GM18498 (cell line): ENCODE measurements at regions not wholly inside any gene's neighbourhood (a gene's known extent, or its start where the extent isn't known, plus 50 kb on each side); places are given as distances from the start of the nearest gene placed in this dataset.

Experiments
- ATAC-seq: cut with Tn5 transposase; IDR thresholded peaks from one replicate; pipeline ENCODE4 v1.9.1; 2021; ENCODE audit warnings: mild to moderate bottlenecking, moderate library complexity; ENCODE audit not compliant: unreplicated experiment

GRCh38 chr16:80024443-80024842 is 423.9 kb upstream of the MAF start:
- ATAC-seq, result no peak

GRCh38 chr16:80023865-80024264 is 423.3 kb upstream of the MAF start:
- ATAC-seq, result no peak

GRCh38 chr16:80019395-80019794 is 418.9 kb upstream of the MAF start:
- no peak for ATAC-seq

GRCh38 chr16:80018466-80018865 is 417.9 kb upstream of the MAF start:
- no peak for ATAC-seq

GRCh38 chr16:80016731-80017326 is 416.3 kb upstream of the MAF start:
- no peak for ATAC-seq

- no peak for ATAC-seq
Observed at GRCh38 chr16:80015566-80015965, 415.0 kb upstream of the MAF start.

GRCh38 chr16:80014241-80014939 is 413.9 kb upstream of the MAF start:
- no peak for ATAC-seq

- no peak for ATAC-seq
Observed at GRCh38 chr16:80012586-80012985, 412.0 kb upstream of the MAF start.

- ATAC-seq, result no peak
Observed at GRCh38 chr16:80009971-80010659, 409.6 kb upstream of the MAF start.

GRCh38 chr16:80008857-80009256 is 408.3 kb upstream of the MAF start:
- ATAC-seq, result no peak

- ATAC-seq, result no peak
Observed at GRCh38 chr16:80007231-80007630, 406.7 kb upstream of the MAF start.

- no peak for ATAC-seq
Observed at GRCh38 chr16:80006241-80007215, 406.0 kb upstream of the MAF start.

- ATAC-seq, result no peak
Observed at GRCh38 chr16:80004113-80004512, 403.6 kb upstream of the MAF start.

- ATAC-seq, result no peak
Observed at GRCh38 chr16:80002261-80002660, 401.7 kb upstream of the MAF start.

- no peak for ATAC-seq
Observed at GRCh38 chr16:79998143-79998542, 397.6 kb upstream of the MAF start.

- ATAC-seq, result no peak
Observed at GRCh38 chr16:79997257-79997656, 396.7 kb upstream of the MAF start.

- no peak for ATAC-seq
Observed at GRCh38 chr16:79996321-79996720, 395.8 kb upstream of the MAF start.

- ATAC-seq, result no peak
Observed at GRCh38 chr16:79995315-79995714, 394.8 kb upstream of the MAF start.

- ATAC-seq, result no peak
Observed at GRCh38 chr16:79994418-79994817, 393.9 kb upstream of the MAF start.

GRCh38 chr16:79993629-79994209 is 393.2 kb upstream of the MAF start:
- no peak for ATAC-seq

- ATAC-seq, result no peak
Observed at GRCh38 chr16:79991969-79992368, 391.4 kb upstream of the MAF start.
